ENCODE measurements at regions not wholly inside any gene's neighbourhood (a gene's known extent, or its start where the extent isn't known, plus 50 kb on each side); places are given as distances from the start of the nearest gene placed in this dataset.

DNA sequence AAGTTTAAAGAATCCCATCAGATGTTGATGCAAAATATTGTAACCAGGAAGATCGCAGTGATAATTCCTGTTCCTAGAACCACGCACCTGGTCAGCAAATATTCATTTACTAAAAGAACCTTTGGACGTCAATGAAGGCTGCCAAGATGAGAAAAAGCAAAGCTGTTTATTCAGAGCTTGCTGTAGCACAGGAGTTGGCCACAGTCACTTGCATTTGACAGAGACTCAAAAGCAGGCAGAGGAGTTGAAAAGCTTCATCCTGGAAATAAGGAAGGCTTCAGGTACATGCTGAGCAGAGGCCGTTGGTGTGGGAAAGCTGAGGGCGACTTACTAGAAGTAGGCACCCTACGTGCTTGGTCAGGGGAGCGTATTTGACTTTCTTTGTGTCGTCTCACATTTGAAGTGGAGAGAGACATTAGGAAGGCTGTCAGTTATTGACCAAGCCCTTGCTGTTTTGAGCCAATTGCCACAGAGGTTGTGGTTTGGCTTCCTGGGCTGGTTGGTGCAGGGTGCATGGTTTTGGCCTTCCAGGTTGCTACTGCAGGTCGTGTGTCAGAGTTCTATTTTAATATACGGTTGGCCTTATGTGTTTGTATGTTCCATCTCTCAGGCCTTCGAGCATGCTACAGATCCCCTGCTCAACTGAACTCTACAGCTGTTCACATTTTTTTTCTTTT lies 289.6 kb downstream of the METTL4 start:
- TF ChIP-seq POLR2AphosphoS5 (IDR thresholded peaks at IDR 0.05): no peak
- no peak for TF ChIP-seq CTCF (IDR thresholded peaks at IDR 0.05)

Measured in stomach (tissue), 4 donors.